GM10266 (cell line): ENCODE measurements at regions not wholly inside any gene's neighbourhood (a gene's known extent, or its start where the extent isn't known, plus 50 kb on each side); places are given as distances from the start of the nearest gene placed in this dataset.
"Not testable (repeated sequence)": the region's sequence is repeated elsewhere in the genome, so short reads cannot be mapped to it uniquely, and the experiment has no call there.

ENCODE experiments used
- DNase-seq: peaks from one replicate; pipeline ENCODE4 v3.0.0; 2012; ENCODE audit errors: extremely low spot score
- TF ChIP-seq, protein P1 (sequence below): IDR thresholded peaks from 2 replicates; pipeline ENCODE4 v1.5.1; 2012; ENCODE audit warnings: mild to moderate bottlenecking, low read depth; ENCODE audit not compliant: control insufficient read depth, insufficient read depth; ENCODE audit errors: missing control alignments

DNA sequence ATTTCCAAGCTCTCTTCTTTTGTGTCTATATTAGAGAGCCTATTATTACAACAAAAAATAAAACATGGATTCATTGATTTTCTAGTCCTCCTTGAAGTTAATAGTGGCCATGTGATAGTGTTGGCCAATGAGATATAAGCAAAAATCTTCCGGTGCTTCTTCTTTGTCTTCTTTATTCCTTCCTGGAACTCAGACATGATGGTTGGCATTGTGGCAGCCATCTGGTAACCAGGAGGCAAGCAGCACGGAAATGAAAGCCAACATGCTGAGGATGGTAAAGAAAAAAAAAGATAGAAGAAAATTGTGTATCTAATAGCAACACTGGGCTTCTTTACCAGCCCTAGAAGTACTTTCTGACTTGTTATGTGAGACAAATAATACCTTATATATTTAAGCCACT, 50.8 kb upstream of the SEL1L start:
- TF ChIP-seq, protein P1, sequence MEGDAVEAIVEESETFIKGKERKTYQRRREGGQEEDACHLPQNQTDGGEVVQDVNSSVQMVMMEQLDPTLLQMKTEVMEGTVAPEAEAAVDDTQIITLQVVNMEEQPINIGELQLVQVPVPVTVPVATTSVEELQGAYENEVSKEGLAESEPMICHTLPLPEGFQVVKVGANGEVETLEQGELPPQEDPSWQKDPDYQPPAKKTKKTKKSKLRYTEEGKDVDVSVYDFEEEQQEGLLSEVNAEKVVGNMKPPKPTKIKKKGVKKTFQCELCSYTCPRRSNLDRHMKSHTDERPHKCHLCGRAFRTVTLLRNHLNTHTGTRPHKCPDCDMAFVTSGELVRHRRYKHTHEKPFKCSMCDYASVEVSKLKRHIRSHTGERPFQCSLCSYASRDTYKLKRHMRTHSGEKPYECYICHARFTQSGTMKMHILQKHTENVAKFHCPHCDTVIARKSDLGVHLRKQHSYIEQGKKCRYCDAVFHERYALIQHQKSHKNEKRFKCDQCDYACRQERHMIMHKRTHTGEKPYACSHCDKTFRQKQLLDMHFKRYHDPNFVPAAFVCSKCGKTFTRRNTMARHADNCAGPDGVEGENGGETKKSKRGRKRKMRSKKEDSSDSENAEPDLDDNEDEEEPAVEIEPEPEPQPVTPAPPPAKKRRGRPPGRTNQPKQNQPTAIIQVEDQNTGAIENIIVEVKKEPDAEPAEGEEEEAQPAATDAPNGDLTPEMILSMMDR: no peak
- no peak for DNase-seq

DNA sequence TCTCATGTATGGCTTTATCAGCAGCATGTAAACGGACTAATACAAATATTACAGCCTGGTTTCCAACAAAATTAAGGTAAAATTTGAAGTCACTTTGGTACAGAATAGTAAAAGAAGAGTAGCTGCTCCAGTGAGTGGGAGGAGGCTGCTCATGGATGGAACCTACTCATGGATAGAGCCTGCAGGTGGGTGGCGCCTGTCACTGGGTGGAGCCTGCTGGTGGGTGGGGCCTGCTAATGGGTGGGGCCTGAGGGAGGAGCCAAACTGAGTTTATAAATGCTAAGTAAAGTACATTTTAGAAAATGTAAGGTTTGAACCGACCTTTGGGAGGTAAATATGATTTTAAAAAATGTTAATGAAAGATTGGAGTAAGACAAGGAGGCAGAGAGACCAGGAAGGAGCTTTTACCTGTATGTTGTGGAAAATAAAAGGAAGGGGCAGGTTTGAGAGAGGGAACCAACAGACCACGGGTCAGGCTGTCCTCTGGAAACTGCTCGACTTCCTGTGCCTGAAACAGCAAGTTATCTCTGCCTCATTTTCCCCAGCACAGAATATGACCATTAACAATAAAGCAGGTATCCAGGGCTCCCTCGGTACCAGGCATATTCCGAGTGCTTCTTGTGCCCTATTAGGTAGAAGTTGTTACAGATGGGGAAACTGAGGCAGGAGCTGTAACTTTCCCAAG, 55.9 kb upstream of the SEL1L start:
- TF ChIP-seq, protein P1: no peak
- no peak for DNase-seq

DNA sequence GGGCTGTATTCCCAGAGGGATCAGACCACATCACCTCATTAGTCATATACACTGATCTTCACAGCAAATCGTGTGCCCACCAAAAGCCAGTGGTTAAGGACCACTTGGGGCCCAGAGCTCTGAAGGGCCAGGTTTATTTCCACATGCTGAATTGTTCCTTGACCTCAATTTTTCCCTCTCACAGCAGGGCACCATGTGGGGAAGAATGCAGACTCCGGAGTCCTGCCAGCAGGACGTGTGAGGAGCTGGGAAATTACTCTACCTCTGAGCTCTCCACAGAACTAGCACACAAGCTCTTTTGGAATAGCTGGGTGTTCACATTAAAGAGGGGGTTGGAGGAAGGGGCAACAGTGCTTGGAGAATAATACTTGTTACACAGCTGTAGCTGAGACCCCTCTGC, 57.6 kb upstream of the SEL1L start:
- DNase-seq: no peak
- TF ChIP-seq, protein P1: no peak

DNA sequence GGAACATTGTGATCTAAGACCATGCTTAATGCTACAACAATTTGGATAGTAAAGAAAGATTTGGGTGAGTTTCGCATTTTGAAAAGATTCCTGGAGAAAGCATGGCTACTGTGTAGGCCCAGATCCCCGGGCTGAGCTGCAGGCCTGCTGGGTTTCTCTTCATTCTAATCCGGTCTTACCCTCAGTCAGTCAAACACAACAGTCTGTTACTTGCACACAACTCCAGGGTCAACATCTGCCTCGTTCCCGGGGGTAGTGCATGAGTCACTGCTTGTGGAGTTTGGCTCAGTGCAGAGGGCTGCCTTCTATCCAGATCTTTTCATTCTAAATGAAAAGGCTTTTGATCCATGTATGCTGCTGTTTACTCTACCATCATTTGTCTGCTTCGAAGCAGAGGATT, 60.4 kb upstream of the SEL1L start:
- TF ChIP-seq, protein P1: no peak
- no peak for DNase-seq

DNA sequence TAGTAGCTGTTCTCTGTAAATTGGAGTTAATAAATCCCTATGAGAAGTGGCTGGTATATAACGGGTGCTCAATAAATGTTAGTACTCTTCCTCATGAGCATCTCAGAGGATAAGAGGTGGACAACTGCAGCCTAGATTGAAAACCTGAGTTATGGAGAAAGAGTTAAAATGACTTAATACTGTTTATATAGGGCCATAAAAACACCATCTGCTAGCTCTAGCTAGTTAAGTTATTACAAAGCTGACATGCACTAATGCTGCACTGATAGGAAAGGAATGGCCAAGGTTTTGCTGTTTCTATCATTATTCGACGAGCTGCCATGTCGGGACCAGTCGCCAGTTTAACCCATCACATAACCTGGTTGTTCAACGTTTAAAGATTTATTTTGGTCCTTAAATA, 72.0 kb upstream of the SEL1L start:
- TF ChIP-seq, protein P1: no peak
- no peak for DNase-seq

DNA sequence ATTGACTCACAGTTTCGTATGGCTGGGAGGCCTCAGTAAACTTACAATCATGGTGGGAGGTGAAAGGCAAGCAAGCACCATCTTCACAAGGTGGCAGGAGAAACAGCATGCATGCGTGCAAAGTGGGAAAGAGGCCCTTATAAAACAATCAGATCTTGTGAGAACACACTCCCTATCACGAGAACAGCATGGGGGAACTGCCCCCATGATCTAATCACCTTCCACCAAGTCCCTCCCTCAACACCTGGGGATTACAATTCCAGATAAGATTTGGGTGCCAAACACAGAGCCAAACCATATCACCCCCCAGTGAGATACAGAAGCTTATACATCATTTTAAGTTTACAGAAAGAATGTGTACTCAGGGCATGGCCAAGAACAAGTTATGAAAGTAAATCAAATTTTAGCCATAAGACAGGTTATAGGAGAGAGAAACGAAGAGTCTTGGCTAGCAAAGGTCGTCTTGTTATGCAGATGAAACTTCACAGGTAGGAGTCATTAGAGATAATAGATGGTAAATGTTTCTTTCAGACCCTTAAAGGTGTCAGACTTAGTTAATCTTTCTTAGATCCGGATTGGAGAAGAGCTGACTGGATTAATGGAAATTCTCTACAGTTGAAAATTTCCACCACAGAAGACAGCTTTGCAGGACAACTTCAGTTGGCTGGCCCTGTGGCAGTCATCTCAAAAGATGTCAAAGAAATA, 79.8 kb upstream of the SEL1L start:
- TF ChIP-seq, protein P1: no peak
- DNase-seq: no peak

DNA sequence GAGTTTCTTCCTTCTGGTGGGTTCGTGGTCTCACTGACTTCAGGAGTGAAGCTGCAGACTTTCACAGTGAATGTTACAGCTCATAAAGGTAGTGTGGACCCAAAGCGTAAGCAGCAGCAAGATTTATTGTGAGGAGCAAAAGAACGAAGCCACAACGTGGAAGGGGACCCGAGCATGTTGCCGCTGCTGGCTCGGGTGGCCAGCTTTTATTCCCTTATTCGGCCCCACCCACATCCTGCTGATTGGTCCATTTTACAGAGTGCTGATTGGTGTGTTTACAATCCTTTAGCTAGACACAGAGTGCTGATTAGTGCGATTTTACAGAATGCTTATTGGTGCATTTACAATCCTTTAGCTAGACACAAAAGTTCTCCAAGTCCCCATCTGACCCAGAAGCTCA, 80.6 kb upstream of the SEL1L start:
- not testable (repeated sequence) for DNase-seq

DNA sequence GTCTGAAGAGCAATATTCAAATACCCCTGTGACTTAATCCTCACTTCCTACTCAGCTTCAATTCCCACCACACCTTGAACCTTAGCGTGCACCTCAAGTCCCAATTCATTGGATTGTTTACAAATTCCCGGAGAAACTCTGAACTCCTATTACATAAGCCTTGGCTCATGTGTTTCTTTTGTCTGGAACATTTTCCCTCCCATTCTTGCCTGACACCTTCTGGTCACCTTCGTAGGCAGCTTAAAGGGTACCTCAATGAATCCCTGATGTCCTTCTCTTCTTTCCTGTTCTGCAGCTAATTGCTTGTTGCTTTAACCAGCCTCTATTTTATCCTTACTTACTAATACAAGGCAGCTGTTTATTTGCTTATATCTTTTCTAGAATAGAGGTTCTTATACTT, 85.0 kb upstream of the SEL1L start:
- DNase-seq: no peak
- TF ChIP-seq, protein P1: no peak
